EH (cell line): ENCODE measurements at regions not wholly inside any gene's neighbourhood (a gene's known extent, or its start where the extent isn't known, plus 50 kb on each side); places are given as distances from the start of the nearest gene placed in this dataset.
"Not testable (repeated sequence)": the region's sequence is repeated elsewhere in the genome, so short reads cannot be mapped to it uniquely, and the experiment has no call there.

Experiments
- DNase-seq: peaks from one replicate; pipeline ENCODE4 v3.0.0-alpha.2; 2015; ENCODE audit warnings: low read depth

DNA sequence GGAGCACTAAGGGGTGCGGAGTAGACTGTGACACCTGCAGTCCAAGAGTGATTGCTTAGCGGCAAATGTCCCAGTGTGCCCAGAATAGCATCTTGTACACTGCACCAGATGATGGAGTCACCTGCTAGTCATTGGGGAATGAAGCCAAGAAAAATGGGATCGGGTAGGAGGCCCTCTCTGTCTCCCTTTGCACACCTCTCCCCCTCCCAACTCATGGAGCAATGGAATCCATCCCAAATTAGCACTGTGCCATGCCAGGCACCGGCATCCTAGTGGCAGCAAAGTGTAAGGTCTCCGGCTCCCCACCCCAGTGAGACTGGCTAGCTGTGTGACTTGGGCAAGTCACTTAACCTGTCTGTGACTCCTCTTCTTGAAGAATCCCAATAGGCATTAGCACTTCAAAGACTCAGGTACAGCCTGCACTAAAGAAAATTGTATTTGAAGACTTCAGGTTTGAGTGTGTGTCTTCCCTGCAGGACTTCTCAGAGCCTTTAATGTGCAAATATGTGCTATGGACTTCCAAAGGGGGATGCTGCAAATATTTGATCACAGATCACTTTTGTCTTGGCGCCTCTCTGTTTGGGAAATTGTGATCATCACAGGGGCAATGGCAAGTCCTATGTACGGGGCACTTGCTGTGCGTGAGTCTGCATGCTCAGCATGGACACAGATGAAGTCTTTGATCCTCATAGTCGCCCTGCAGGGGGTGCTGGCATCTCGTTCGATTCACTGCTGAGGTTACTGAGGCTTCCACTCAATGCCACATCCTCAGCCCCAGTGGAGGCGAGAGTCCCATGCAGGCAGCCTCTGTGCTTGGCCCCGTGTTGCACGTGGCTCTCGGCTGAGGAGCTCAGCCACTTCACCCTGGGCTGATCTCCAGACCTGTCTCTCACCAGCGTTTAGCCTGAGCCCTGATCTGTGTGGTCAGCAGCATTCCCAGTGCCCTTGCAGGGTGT lies 272.9 kb upstream of the C1orf174 start:
- DNase-seq, result no peak

DNA sequence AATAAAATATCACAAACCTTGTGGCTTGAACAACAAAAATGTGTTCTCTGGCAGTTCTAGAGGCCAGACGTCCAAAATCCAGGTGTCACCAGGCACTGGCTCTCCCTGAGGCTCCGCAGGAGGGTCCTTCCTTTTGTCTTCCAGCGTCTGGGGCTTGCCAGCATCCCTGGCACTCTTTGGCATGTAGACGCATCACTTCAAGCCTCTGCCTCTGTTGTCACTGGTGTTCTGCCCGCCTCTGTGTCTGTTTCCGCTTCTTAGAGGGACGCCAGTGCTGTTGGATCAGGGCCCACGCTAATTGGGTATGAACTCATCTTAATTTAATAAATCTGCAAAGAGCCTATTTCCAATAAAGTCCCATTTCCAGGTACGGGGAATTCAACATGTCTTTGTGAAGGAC lies 273.7 kb upstream of the C1orf174 start:
- DNase-seq, result no peak

DNA sequence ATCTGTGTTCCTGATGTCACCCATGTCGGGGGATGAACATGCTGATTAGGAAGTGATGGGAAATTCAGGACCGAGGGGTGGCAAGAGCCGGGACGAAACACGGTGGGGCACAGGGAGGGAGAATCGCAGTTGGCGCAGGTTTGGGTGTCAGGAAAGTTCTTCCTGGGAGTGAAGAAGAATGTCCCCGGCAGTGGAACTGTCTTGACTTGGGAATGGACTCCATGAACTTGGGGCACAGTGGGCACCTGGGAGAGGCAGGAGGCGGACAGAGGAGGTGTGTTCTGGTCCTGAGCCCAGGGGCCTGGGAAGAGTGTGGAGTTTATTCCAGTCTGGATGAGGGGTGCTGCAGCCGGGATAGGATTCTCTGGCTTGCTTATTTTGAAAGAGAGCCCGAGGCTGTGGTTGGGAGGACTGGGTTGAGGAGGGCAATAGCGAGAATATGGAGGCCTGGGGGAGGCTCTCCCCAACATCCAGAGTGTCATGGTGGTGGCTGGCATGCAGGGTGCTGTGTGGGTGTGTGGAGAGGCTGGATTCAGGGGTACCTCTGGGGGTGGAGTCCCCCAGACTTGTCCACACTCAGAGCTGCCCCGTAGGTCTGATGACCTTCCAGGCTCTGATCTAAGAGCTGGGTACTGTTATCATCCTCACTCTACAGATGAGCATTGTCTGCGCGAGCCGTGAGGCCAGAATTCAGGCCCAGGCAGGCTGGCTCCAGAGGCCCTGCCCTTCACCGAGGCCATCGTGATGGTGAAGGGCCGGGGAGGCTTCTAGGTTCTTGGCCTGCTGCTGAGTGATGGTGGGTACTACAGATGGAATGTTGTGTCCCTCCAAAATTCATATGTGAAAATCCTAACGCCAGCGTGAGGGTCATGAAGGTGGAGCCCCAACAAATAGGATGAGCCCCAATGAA lies 274.5 kb upstream of the C1orf174 start:
- DNase-seq, result no peak

DNA sequence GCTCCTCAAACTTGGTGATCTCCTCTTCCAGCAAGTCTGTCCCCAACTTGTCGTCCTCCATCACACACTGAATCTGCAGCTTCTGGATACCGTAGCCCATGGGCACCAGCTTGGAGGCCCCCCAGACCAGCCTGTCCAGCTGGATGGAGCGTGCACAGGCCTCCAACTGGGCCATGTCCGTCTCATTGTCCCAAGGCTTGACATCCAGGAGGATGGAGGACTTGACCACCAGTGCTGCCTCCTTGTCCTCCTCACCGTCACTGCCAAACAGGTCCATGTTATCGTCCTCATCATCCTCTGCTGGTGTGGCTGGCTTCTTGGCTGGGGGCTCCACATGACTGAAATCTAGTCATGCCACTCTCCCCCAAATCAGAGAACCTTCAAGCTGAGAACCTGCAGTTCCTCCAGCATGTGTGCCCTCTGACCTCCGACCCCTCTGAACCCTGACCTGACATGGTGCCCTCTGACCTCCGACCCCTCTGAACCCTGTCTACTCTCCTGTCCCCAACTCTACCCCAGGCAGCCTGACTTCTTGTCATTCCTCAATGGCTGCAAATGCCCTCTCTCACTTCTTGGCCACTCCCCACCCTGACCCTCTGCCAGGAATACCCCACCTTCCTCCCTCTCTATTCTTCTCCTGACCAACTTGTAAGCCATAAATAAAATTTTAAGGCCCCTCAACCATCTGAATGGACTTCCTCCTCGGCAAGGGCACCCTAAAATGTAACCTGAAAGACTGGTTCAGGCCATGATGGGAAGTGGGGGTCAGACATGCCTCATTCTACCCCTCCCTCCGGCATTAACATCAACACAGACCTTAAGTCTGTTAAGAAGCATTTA lies 275.7 kb upstream of the C1orf174 start:
- DNase-seq, result no peak

DNA sequence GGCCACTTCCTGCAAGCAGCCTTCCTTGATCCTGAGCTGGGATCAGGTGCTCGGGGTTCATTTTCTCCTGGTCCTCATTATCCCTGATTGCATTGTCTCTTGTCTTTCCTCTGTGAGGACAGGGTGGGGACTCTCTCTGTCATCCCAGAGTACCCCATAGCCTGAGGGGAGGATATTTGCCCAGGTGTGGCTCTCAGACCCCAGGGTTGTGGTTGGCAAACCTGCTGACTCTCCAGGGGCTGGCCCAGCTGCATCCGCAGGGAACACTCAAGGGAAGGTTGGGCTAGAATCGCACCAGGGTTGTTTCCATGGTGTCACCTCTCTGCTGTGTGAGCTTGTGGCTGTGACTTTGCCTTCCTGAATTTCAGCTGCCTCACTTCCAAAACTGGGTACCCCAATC lies 276.8 kb upstream of the C1orf174 start:
- no peak for DNase-seq

DNA sequence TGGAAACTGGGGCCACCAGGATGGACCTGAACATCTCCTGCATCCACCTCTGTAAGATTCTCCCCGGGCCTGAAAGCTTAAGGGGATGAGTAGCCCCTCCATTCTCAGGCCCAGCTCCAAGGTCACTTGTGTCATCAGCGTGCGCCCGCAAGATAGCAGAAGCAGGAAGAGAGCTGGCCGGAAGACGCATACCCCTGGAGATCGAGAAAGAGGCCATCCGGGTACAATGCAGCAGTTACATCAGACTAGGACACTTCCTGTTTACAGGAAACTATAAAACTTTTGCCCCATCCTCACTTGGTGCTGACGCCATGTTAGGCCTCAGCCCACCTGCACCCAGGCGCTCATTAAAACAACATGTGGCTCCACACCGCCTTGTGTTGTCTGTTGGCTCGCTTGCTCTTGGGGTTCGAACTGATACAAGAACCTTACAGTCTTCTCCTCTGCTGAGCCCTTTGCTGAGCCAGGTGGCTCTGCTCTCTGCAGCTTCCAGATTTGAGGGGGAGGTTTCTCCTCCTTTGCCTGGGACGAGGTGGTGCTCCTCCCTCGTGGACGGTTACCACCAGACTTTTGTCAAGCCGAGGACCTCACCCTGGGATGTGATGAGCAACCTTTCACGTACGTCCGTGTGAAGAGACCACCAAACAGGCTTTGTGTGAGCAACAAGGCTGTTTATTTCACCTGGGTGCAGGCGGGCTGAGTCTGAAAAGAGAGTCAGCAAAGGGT lies 277.5 kb upstream of the C1orf174 start:
- no peak for DNase-seq

DNA sequence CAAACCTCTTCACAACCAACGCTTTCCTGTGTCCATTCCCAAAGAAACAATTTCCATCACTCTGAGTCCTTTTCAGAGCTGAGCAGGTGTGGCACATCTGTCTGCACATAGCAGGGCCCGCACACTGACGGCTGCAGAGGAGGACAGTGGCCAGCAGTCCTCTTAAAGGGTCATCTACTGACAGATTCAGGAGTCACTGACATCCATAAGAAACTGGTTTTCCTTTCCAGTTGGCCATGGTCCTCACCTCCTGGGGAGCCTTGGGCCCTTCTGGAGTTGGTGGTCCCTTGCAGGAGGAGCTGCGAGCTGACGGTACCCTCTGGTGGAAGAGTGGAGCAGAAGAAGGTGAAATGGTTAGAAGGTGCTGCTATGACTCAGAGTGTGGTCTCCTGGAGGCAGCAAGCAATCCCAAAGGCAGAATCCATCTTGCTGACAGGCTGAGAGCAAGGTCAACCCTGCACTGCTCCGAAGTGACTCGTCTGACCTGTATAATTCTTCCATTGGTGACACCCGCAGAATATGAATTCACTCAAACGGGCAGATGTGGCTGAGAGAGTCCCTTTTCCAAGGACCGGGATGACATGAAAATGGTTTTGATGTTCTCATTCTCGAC lies 278.5 kb upstream of the C1orf174 start:
- no peak for DNase-seq

DNA sequence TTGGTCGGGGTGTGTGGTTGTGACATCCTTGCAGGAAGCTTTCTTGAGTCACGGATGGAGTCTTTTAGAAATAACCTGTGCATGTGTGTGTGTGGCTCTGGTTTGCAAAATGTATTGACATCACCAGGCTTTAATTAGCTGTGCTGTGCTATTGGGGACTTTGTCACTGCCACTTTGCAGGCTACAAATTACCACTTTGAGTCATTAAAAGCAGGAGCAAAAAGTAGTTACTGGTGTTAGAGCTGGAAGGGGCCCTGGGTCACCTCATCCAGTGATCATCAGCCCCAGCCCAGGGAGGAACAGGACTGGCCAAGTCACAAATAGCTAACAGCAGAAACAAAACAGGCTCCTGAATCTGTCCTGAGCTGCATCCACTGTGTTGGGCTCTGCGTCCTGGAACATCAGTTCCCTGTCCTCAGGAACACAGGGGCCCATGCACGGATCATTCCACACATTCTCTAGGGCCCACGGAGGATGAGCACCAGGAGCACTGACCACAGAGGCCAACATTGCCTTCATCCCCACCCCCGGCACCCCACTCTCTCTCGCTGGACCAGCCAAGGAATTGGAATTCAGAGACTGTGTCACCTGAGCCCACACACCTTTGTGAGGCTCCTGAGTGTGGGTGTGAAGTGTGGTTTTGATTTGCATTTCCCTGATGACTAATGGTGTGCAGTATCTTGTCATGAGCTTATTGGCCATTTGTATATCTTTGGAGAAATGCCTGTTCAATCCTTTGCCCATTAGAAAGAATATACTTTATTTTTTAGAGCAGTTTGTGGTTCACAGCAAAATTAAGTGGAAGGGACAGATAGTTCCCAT lies 280.1 kb upstream of the C1orf174 start:
- DNase-seq, result no peak

DNA sequence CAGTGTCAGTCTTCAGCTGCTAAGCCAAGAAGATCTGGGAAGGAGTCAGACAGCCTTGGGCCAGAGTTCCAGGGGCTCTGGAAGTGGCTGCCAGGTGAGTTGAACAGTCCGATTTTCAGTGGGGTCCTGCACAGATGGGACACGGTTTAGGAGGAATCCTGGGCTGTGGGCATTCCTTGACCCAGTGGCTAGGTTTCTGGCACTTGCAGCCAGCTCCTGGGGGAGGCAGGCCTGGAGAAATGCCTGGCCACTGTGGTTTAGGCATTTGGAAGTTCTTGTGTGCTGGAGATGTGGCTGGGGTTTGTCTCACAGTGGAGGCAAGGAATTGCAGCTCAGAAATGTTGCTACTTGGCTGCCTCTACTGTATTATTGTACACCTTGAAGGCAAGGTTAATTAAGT lies 286.4 kb upstream of the C1orf174 start:
- DNase-seq, result not testable (repeated sequence)

DNA sequence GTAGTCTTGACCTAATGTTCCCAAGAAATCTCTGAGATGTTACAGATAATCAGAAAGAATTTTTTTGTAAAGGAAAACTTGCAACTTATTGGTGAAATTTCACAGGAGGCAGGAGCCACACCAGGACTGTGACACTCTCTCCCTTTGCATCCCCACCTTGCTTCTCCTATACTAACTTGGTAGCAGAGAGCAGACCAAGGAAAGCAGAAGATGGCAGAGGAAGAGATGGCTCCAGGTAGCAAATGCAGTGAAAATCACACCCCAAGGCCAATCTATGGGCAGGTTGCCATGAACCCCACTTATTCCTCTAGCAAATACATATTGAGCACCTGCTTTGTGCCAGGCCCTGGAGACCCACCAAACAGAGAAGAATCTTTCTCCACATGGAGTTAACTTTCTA lies 303.4 kb upstream of the C1orf174 start:
- DNase-seq, result no peak

DNA sequence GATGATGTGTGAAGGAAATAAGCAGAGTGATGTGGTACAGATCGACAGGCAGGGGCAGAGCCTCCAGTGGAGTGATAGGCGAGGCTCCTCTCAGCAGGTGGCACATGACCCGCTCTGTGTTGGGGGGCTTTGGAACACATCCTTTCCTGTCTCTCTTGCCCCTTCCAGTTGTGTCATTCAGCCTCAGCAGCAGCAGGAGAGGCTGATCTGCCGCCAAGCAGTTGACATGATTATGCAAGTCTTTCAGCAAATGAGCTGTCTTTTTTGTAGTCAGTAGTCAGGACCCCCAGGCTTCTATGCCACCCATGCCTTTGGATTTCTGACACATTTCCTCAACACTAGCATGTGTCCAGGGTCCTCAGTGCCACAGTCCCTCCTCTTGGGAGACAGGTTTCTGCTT lies 307.1 kb upstream of the C1orf174 start:
- no peak for DNase-seq

DNA sequence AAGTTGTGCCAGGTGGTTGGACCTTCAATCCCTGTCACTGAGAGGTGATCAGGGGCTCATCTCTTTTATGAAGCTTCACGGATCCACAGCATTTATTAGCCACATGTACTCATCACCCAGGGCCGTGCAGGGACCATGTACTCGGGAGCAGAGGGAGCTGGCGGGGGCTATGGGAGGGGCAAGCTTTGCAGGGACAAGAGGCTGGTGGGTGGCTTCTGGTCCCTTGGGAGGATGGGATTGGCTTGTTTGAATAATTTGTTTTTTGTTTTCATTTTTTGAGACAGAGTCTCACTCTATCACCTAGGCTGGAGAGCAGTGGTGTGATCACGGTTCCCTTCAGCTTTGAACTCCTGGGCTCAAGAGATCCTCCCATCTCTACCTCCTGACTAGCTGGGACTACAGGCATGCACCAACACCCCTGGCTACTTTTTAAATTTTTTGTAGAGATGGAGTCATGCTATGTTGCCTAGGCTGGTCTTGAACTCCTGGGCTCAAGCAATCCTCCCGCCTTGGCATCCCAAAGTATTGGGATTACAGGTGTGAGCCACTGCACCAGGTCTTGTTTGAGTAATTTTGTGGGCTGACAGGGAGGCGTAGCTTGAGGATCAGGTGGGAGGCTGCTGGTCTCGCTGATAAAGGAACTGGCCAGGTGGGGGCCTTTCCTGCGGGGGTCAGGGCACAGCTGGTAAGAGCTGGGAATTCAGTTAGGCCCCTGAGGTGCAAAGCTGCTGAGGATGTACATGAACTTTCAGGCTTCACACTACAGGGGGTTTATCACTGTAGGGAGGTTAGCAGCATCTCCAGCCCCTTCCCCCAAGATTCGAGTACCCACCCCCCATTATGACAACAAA lies 308.0 kb upstream of the C1orf174 start:
- DNase-seq, result no peak

DNA sequence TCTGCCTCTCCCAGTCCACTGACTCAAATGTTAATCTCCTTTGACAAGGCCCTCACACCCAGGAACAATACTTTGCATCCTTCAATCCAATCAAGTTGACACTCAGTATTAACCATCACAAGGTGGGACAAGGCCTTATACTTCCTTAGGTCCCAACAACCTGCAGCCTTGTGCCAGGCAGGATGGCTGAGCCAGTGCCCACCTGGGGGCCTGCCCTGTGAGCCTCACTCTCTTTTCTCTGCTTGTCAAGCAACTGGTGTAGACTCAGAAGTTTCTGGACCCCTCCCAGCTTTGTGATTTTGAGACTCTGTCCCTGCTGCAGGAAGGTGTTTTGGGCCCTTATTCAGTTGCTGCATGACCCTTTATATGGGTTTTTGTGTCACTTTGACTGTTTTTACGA lies 310.0 kb upstream of the C1orf174 start:
- no peak for DNase-seq

DNA sequence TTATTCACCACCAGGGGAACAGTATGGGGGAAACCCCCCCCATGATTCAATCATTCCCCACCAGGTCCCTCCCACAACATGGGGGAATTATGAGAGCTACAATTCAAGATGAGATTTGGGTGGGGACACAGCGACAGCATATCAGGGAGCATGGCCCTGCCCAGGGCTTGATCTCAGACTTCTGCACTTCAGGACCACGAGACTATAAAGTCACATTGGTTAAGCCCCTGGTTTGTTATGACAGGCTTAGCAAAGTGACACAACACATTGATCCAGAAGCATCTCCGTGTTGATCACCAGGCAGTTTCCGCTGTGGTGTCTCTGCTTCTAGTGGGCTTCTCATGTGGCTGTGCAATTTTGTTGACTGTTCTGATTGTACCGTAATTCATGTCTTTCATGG lies 312.7 kb upstream of the C1orf174 start:
- no peak for DNase-seq

DNA sequence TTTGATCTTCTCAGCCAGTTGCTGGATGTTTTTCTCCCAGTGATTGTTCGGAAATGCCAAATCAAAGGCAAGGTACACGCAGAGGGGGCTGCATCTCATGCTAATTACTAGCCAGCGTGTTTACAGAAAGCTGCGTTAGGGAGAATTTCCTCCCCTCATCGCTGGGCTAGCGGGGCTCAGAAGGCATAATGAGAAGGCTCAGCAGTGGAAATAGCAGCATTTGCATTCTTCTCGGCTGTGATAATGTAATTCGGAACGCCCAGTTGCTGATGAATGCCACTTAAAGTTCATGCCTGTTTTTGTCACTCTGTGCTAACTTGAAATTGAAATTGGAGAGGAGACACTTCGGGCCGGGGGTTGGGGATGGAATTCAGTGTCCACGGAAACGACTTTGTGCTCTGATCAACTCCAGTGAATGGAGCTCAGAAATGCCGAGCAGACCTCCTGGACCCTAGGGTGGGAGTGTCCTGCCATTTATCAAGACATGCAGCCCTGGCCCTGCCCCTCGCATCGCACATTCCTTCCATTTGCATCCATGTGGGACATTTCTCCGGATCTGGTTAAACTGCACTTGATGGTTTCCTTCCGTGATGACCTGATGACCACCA lies 313.4 kb upstream of the C1orf174 start:
- no peak for DNase-seq

DNA sequence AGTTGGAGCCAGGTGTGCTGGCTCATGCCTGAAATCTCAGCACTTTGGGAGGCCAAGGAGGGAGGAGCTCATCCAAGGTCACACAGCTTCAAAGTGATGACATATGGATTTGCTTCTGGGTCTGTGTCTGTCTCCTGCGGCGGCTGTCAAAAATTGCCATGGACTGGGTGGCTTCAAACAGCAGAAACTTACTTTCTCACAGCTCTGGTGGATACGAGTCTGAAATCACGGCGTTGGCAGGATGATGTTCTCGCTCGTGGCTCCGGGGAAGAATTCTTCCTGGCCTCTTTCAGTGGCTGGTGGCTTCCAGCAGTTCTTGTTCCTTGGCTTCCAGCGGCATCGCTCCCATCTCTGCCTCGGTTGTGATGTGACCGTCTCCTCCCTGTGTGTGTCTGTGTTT lies 314.8 kb upstream of the C1orf174 start:
- no peak for DNase-seq

DNA sequence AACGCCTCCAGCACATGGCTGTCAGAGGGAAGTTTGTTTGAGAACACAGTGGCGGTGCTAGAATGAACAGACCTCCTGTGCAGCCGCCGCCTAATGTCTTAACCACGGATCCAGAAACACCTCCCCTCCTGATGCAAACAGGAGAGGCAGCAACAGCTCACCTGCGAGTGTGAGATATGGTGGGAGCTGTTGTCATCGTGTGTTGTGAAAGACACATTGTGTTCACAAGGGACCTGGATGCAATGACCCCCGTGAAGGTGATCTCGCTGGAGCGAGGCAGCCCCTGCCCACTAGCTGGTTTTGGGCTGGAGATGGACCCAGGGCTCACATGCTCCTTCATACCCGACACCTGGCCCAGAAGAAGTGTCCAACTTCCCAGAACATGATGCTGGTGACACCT lies 315.3 kb upstream of the C1orf174 start:
- DNase-seq, result no peak

DNA sequence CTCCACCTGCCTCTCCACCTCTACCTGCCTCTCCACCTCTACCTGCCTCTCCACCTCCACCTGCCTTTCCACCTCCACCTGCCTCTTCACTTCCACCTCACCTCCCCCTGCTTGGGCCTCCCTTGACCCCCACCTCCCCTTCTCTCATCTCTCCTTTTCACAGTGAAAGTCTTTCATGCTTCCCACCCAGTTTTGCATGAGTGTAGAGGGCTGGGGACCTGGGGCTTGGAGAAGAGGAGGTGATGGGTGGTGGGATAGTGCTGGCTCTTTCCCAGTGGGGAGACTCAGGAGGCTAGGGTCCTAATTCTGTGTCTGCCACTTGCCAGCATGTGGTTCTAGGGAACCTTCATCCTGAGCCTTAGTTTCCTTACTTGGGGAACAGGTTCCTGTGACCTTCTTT lies 316.2 kb upstream of the C1orf174 start:
- no peak for DNase-seq

DNA sequence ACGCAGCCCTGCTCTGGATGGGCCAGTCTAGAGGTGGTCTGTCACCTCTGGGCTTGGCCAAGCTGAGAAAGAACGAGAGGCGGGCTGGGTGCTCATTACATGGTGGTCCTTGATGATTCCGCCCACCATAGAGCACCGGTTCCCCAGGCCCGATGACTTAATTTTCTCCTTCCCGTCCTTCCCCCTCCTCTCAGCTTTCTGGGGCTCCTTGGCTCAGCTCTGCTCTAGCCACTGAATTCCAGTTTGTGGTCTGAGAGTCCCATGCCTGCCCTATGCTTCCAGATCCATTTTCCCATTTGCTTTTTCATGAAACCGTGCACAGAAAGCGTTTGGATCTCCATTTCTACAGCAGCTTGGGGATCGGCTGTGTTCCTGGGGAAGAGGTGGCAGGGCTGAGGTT lies 318.5 kb upstream of the C1orf174 start:
- no peak for DNase-seq
